HUES6 (cell line): ENCODE measurements at regions not wholly inside any gene's neighbourhood (a gene's known extent, or its start where the extent isn't known, plus 50 kb on each side); places are given as distances from the start of the nearest gene placed in this dataset.

Experiments
- H3K27ac ChIP-seq: 2 replicates; pipeline ENCODE4 v1.7.0; 2013; ENCODE audit warnings: low read depth, mild to moderate bottlenecking, low read length, inconsistent platforms
- H3K27me3 ChIP-seq: 2 replicates; pipeline ENCODE4 v1.6.1; 2013; ENCODE audit warnings: low read length; ENCODE audit not compliant: control insufficient read depth, insufficient read depth
- H3K36me3 ChIP-seq: 2 replicates; pipeline ENCODE4 v1.6.1; 2013; ENCODE audit warnings: low read length; ENCODE audit not compliant: control insufficient read depth, insufficient read depth
- H3K4me1 ChIP-seq: 2 replicates; pipeline ENCODE4 v1.6.1; 2013; ENCODE audit warnings: low read length; ENCODE audit not compliant: control insufficient read depth, insufficient read depth
- H3K4me3 ChIP-seq: 2 replicates; pipeline ENCODE4 v1.5.1; 2013; ENCODE audit warnings: low read depth, low read length
- H3K9ac ChIP-seq: one replicate; pipeline ENCODE4 v1.6.1; 2013; ENCODE audit warnings: mild to moderate bottlenecking, low read length
- H3K9me3 ChIP-seq: 2 replicates; pipeline ENCODE4 v1.6.1; 2013; ENCODE audit warnings: low read depth, low read length; ENCODE audit not compliant: control insufficient read depth, insufficient read depth

DNA sequence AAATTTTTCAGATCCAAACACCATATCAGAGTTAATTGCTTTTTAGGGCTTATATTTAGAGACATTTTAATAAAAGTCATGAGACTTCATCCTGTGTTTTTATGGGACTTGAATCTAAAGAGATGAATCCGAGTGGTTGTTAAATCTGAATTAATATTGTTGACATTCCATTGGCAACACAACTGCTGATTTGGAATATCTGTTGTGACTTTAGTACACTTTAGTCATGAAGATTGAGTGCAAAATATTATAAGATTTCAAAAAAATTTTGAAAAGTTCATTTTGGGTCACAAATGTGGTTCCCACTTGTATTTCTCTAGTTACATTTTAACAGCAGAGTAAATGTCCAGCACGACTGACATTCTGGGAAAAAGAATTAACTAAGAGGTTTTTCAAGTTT is 442.7 kb upstream of the HSF2 start:
- Histone ChIP-seq H3K9ac (no peak overlapping the region), H3K27me3 (no peaks in the 10 kb centered on the region), H3K4me1 (peaks cover 4% of the 10 kb centered on the region; the same call in 1 of the 2 replicates)

GRCh38 chr6:121959501-121959900 is 440.0 kb upstream of the HSF2 start:
- H3K27me3 ChIP-seq: no peaks in the 10 kb centered on the region
- H3K9ac ChIP-seq: no peak overlapping the region
- H3K4me3 ChIP-seq: no peak overlapping the region
- H3K27ac ChIP-seq: 0 out of 2 replicates have a peak overlapping the region, but pooled peaks have one; percentile 57
- peaks cover 10% of the 10 kb centered on the region for H3K9me3 ChIP-seq
- no peaks in the 10 kb centered on the region for H3K36me3 ChIP-seq
- peaks cover 4% of the 10 kb centered on the region; the same call in 1 of the 2 replicates for H3K4me1 ChIP-seq

More for the DNA sequence above, 442.7 kb upstream of the HSF2 start:
- Histone ChIP-seq H3K36me3 (no peaks in the 10 kb centered on the region), H3K4me3 (no peak overlapping the region), H3K27ac (no peak overlapping the region), H3K9me3 (peaks cover 13% of the 10 kb centered on the region)

- H3K9ac ChIP-seq: no peak overlapping the region
- H3K27me3 ChIP-seq: no peaks in the 10 kb centered on the region
- H3K4me1 ChIP-seq: peaks cover 4% of the 10 kb centered on the region; the same call in 1 of the 2 replicates
- H3K36me3 ChIP-seq: no peaks in the 10 kb centered on the region
- no peak overlapping the region for H3K27ac ChIP-seq
- no peaks in the 10 kb centered on the region; the same call in 1 of the 2 replicates for H3K9me3 ChIP-seq
- H3K4me3 ChIP-seq: no peak overlapping the region
Measured at GRCh38 chr6:121961619-121962125, 437.8 kb upstream of the HSF2 start.

- Histone ChIP-seq H3K4me3 (no peak overlapping the region), H3K36me3 (no peaks in the 10 kb centered on the region), H3K27me3 (no peaks in the 10 kb centered on the region), H3K9me3 (no peaks in the 10 kb centered on the region; the same call in 1 of the 2 replicates), H3K4me1 (peaks cover 4% of the 10 kb centered on the region; the same call in 1 of the 2 replicates), H3K27ac (no peak overlapping the region), H3K9ac (no peak overlapping the region)
Measured at GRCh38 chr6:121963826-121964225, 435.6 kb upstream of the HSF2 start.

DNA sequence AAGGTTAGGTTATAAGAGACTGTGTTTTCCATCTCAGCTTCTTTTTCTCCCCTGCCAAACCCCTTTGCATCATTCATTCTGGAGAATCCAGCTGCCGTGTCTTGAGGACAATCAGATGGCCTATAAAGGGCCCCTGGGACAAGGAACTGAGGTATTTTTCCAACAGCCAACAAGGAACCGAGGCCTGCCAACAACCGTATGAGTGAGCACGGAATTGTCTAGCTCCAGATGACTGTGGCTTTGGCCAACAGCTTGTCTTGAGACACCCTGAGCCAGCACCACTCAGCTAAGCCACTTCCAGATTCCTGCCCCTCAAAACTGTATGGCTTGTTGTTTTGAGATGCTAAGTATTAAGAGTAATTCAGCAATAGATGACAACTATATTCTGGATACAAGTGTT is 433.7 kb upstream of the HSF2 start:
- Histone ChIP-seq H3K27me3 (no peaks in the 10 kb centered on the region), H3K9me3 (no peaks in the 10 kb centered on the region; the same call in 1 of the 2 replicates), H3K9ac (no peak overlapping the region), H3K4me3 (no peak overlapping the region), H3K4me1 (no peaks in the 10 kb centered on the region), H3K36me3 (no peaks in the 10 kb centered on the region), H3K27ac (no peak overlapping the region)

DNA sequence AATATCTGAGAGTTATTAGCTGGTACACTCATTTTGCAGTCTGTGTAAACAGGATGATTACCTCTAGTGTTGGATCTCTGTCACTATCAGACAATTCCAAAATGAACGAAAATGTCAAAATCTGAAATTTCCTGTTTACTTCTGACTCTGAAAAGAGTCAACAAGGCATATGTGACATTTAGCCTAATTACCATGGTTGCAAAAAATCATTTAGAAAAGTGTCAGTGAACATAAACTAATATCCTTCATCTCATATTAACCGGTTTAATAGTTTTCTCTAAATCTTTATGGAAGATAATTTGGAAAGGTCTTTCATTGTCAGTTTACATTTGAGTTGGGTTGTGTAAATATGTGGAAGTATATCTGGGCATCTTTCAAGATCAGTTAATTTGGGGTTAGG is 431.8 kb upstream of the HSF2 start:
- no peak overlapping the region for H3K27ac ChIP-seq
- no peak overlapping the region for H3K9ac ChIP-seq
- peaks cover 3% of the 10 kb centered on the region; the same call in 1 of the 2 replicates for H3K4me1 ChIP-seq
- no peaks in the 10 kb centered on the region; the same call in 1 of the 2 replicates for H3K9me3 ChIP-seq
- no peaks in the 10 kb centered on the region for H3K36me3 ChIP-seq
- no peaks in the 10 kb centered on the region for H3K27me3 ChIP-seq
- no peak overlapping the region for H3K4me3 ChIP-seq

- Histone ChIP-seq H3K36me3 (no peaks in the 10 kb centered on the region), H3K4me1 (peaks cover 3% of the 10 kb centered on the region; the same call in 1 of the 2 replicates), H3K9me3 (0 out of 2 replicates have a peak, but pooled peaks cover 4% of the 10 kb centered on the region), H3K9ac (no peak overlapping the region), H3K4me3 (no peak overlapping the region), H3K27me3 (no peaks in the 10 kb centered on the region), H3K27ac (no peak overlapping the region)
Measured at GRCh38 chr6:121971931-121972335, 427.5 kb upstream of the HSF2 start.

DNA sequence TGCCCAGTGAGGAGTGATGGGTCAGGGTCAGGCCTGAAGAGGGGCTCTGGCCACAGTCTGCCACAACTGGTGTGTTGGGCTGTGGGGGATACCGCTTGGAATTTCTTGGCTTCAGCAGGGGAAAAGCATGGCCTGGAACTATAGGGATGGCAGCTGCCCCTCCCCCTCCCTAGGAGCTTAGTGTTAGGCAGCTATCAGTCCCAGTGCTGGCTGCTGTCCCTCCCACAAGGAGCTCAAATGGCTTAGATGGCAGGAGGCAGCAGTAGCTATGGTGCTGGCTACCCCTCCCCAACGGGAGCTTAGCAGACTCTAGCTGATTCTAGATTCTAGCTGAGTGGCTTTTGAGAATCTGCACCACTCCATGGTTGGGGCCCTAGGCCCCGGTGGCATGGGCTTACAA is 414.5 kb upstream of the HSF2 start:
- H3K27me3 ChIP-seq: no peaks in the 10 kb centered on the region
- H3K4me3 ChIP-seq: no peak overlapping the region
- no peak overlapping the region for H3K27ac ChIP-seq
- no peaks in the 10 kb centered on the region for H3K36me3 ChIP-seq
- no peak overlapping the region for H3K9ac ChIP-seq
- peaks cover 10% of the 10 kb centered on the region; the same call in 1 of the 2 replicates for H3K4me1 ChIP-seq
- peaks cover 5% of the 10 kb centered on the region; the same call in 1 of the 2 replicates for H3K9me3 ChIP-seq

GRCh38 chr6:121993362-121993761 is 406.1 kb upstream of the HSF2 start:
- no peaks in the 10 kb centered on the region for H3K36me3 ChIP-seq
- no peak overlapping the region for H3K4me3 ChIP-seq
- no peaks in the 10 kb centered on the region for H3K27me3 ChIP-seq
- no peaks in the 10 kb centered on the region for H3K9me3 ChIP-seq
- no peaks in the 10 kb centered on the region for H3K4me1 ChIP-seq
- no peak overlapping the region for H3K27ac ChIP-seq
- H3K9ac ChIP-seq: no peak overlapping the region

GRCh38 chr6:121994919-121995318 is 404.5 kb upstream of the HSF2 start:
- no peaks in the 10 kb centered on the region for H3K36me3 ChIP-seq
- no peak overlapping the region for H3K4me3 ChIP-seq
- no peak overlapping the region for H3K9ac ChIP-seq
- no peak overlapping the region for H3K27ac ChIP-seq
- no peaks in the 10 kb centered on the region for H3K9me3 ChIP-seq
- H3K4me1 ChIP-seq: peaks cover 7% of the 10 kb centered on the region; the same call in 1 of the 2 replicates
- no peaks in the 10 kb centered on the region for H3K27me3 ChIP-seq

- no peak overlapping the region for H3K4me3 ChIP-seq
- no peak overlapping the region for H3K9ac ChIP-seq
- peaks cover 16% of the 10 kb centered on the region; the same call in 1 of the 2 replicates for H3K4me1 ChIP-seq
- H3K36me3 ChIP-seq: no peaks in the 10 kb centered on the region
- H3K9me3 ChIP-seq: no peaks in the 10 kb centered on the region
- no peak overlapping the region for H3K27ac ChIP-seq
- no peaks in the 10 kb centered on the region for H3K27me3 ChIP-seq
Measured at GRCh38 chr6:121998631-121999030, 400.8 kb upstream of the HSF2 start.
